Tibial artery (tissue), 4 donors: ENCODE measurements at regions not wholly inside any gene's neighbourhood (a gene's known extent, or its start where the extent isn't known, plus 50 kb on each side); places are given as distances from the start of the nearest gene placed in this dataset.

Experiments used
- DNase-seq, 2 donors: peaks; one replicate each; pipeline ENCODE4 v3.0.0-alpha.2; 2019
- H3K27ac ChIP-seq, 2 donors: fragments of 200-600 bp; sonication (generic) in 1 of 2; 1 replicate in 1 of 2; 2 replicates in 1 of 2; pipeline ENCODE4 v1.5.1; 2018 to 2019; ENCODE audit warnings: mild to moderate bottlenecking in 1 of 2
- H3K27me3 ChIP-seq, 2 donors: fragments of 200-600 bp; sonication (generic) in 1 of 2; one replicate each; pipeline versions ENCODE4 v1.5.1 to v1.6.0; 2016 to 2019
- H3K36me3 ChIP-seq, 3 donors: fragments of 200-600 bp; sonication (generic) in 2 of 3; one replicate each; pipeline ENCODE4 v1.5.1; 2016 to 2019; ENCODE audit warnings: mild to moderate bottlenecking in 2 of 3
- H3K4me1 ChIP-seq, 4 donors: fragments of 200-600 bp; sonication (generic) in 2 of 4; 1 replicate in 3 of 4; 2 replicates in 1 of 4; pipeline ENCODE4 v1.5.1; 2016 to 2019
- H3K4me3 ChIP-seq, 2 donors: fragments of 200-600 bp; sonication (generic) in 1 of 2; 1 replicate in 1 of 2; 2 replicates in 1 of 2; pipeline ENCODE4 v1.5.1; 2018 to 2019; ENCODE audit warnings: mild to moderate bottlenecking in 2 of 2
- H3K9me3 ChIP-seq, 3 donors: fragments of 200-600 bp; sonication (generic) in 1 of 3; one replicate each; pipeline ENCODE4 v1.5.1; 2016 to 2019
- CTCF ChIP-seq, 2 experiments: fragments of 200-600 bp in 1 of 2; fragments of 450-650 bp in 1 of 2; IDR thresholded peaks; one replicate each; pipeline ENCODE4 v1.5.1; 2017 to 2019; ENCODE audit warnings: antibody characterized with exemption in 2 of 2, mild to moderate bottlenecking in 1 of 2, moderate library complexity in 1 of 2
- intact Hi-C: fragments of 100-400 bp; cut with DNase I; formaldehyde crosslinking; loops from one replicate; pipeline ENCODE4 v1.15.0; 2023; ENCODE audit warnings: low total_unique reads

GRCh38 chr2:129819855-129820254, 159.6 kb upstream of the RAB6C start:
- Histone ChIP-seq H3K4me3 (no peak overlapping the region), H3K36me3 (no peaks in the 10 kb centered on the region), H3K27me3 (no peaks in the 10 kb centered on the region), H3K9me3 (peaks cover 0 to 7% (median 6%) of the 10 kb centered on the region in 3 donors), H3K4me1 (no peaks in the 10 kb centered on the region), H3K27ac (no peak overlapping the region)
- no peak for DNase-seq
- intact Hi-C loops = no loop called here
- TF ChIP-seq CTCF (IDR thresholded peaks at IDR 0.05) = no peak

GRCh38 chr2:129820908-129821307, 158.6 kb upstream of the RAB6C start:
- no peaks in the 10 kb centered on the region for H3K27me3 ChIP-seq
- intact Hi-C loops = no loop called here
- TF ChIP-seq CTCF (IDR thresholded peaks at IDR 0.05) = no peak
- no peaks in the 10 kb centered on the region for H3K4me1 ChIP-seq
- no peak overlapping the region for H3K27ac ChIP-seq
- DNase-seq = no peak
- H3K4me3 ChIP-seq = no peak overlapping the region
- H3K36me3 ChIP-seq = no peaks in the 10 kb centered on the region
- H3K9me3 ChIP-seq = no peaks in the 10 kb centered on the region

- no peak for DNase-seq
- no peaks in the 10 kb centered on the region for H3K4me1 ChIP-seq
- intact Hi-C loops = no loop called here
- H3K4me3 ChIP-seq = no peak overlapping the region
- H3K9me3 ChIP-seq = no peaks in the 10 kb centered on the region
- TF ChIP-seq CTCF (IDR thresholded peaks at IDR 0.05) = no peak
- H3K27ac ChIP-seq = no peak overlapping the region
- no peaks in the 10 kb centered on the region for H3K36me3 ChIP-seq
- no peaks in the 10 kb centered on the region for H3K27me3 ChIP-seq
These were observed 158.0 kb upstream of the RAB6C start for GRCh38 chr2:129821445-129821844.

- no peak overlapping the region for H3K4me3 ChIP-seq
- intact Hi-C loops = no loop called here
- no peaks in the 10 kb centered on the region for H3K4me1 ChIP-seq
- no peak overlapping the region for H3K27ac ChIP-seq
- H3K9me3 ChIP-seq = no peaks in the 10 kb centered on the region
- H3K27me3 ChIP-seq = no peaks in the 10 kb centered on the region
- TF ChIP-seq CTCF (IDR thresholded peaks at IDR 0.05) = no peak
- DNase-seq = no peak
- H3K36me3 ChIP-seq = no peaks in the 10 kb centered on the region
These were observed 156.4 kb upstream of the RAB6C start for GRCh38 chr2:129823044-129823443.

GRCh38 chr2:129827311-129828090, 152.0 kb upstream of the RAB6C start:
- Histone ChIP-seq H3K4me3 (no peak overlapping the region), H3K27ac (no peak overlapping the region), H3K9me3 (peaks cover 0 to 13% (median 0%) of the 10 kb centered on the region in 3 donors), H3K36me3 (no peaks in the 10 kb centered on the region), H3K4me1 (no peaks in the 10 kb centered on the region), H3K27me3 (no peaks in the 10 kb centered on the region)
- intact Hi-C loops = no loop called here
- DNase-seq = no peak
- TF ChIP-seq CTCF (IDR thresholded peaks at IDR 0.05) = no peak
